Globus pallidus (tissue), 1 donor: ENCODE measurements at regions not wholly inside any gene's neighbourhood (a gene's known extent, or its start where the extent isn't known, plus 50 kb on each side); places are given as distances from the start of the nearest gene placed in this dataset.

ENCODE experiments used
- DNase-seq: peaks from one replicate; pipeline ENCODE4 v3.0.0-alpha.2; 2015; ENCODE audit warnings: low spot score

DNA sequence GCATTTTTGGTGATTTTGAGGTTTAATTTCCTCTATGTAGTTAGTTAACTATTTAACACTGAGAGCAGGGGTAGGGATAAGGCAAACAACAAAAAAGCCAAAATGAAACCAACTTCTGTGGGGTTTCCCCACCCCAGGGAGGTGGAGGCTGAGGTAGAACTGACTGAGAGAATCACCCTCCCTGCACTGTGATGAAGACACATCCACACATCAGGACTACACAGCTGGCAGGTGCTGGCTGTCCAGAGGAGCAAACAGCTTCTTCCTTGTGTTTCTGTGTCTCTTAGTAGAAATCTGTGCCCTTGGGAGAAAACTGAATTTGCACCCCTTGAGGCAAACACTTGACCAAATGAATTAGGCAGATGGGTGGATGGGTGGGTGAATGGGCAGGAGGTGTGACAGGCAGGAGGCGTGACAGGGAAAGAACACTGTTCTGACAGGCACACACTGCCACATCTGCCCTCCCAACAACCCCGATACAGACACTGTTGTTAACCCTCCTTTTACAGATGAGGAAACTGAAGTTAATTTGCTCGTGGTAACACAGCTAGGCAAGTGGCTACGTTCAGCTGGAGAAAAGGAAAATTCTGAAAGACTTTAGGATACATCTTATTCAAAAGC lies 62.9 kb upstream of the AMZ2 start:
- no peak for DNase-seq

DNA sequence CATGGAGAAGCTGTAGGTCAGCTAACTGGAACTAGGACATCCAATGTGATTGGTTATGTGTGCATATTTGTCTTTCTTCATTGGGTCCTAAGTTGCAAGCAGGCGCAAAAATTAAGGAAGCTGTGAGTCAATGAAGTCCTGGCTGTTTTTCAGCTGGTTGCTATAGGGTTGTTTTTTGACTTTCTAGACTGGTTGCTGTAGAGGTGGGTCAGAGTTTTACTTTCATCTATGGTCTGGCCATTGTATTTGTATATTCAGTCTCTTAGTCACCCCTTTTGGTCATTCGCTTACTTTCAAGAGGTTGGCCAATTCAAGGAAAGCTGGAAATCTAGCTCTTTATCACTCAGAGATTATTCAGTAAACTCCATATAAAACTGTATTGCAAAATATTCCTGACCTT lies 62.0 kb upstream of the AMZ2 start:
- DNase-seq, result no peak

DNA sequence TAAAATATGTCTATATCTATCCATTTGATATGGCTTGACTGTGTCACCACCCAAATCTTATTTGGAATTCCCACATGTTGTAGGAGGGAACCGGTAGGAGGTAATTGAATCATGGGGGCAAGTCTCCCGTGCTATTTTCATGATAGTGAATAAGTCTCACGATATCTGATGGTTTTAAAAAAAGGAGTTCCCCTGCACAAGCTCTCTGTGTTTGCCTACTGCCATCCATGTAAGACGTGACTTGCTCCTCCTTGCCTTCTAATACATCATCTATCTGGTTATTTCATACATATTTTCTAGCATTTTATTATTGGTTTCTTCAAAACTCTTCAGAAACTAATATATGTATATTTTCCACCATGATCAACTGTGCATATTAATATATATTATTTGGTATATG lies 57.3 kb upstream of the AMZ2 start:
- DNase-seq, result no peak

DNA sequence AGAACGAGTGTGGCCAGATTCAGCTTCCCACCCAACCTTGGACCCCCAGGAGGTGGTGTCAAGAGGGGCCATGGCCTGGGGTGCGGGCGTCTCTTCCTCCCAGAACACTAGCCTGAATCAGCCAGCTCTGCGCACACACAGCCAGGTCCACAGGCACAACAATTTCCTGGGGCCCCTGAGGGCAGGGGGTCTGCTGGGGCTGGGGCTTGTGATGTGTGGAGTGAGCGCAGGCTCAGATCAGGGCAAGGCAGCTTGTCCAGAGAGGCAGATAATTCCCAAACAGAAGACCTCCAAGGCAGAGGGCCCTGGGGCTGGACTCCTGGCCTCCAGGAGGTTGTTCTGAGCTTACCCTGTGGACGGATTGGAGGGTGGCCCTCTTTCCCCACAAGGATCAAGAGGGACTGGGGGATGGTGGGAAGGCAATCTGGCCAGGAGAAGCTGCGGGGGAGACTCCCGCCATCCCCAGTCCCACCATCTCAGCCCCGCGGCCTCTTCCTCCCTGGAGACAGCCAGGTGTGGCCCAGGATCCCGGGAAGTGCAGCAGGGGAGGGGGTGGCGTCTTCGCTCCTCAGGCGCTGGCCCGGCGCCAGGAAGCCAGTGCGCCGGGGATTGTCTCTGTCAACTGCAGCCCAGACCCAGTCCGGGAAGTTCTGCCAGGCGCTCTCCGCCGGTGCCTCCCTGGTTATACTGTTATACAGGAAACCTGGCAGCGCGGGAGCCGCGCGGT lies 52.0 kb upstream of the AMZ2 start:
- no peak for DNase-seq

DNA sequence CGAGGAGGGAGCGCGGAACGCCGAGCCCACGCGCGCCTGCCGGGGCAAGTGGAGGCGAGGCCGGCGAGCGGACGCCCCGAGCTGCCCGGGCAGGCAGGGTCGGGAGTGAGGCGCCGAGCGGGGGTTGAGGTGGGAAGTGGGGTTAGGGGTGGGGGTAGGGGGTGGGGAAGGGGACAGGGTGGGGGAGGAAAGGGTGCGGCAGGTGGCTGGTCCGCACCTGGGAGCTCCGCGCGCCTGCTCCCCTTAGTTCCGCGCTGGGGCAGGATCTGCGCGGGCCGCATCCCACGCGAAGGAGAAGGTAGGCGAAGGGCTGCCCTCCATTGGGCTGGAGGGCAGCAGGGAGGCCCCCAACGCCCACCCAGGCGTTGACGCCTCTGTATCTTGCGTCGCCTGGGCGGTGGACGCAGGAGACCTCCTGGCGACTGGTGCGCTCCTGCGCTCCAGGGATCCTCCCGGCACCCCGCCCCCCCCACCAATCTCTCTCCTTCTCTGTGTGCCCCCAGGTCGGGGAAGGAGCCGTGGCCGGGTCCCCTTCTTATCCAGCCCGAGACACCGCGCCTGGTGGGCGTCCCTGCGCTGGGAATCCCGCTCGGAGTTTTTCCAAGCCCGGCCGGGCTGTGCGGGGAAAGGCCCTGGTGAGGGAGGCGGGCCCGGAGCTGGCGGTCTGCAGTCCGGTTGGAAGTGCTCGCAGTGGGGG lies 51.3 kb upstream of the AMZ2 start:
- DNase-seq, result no peak

DNA sequence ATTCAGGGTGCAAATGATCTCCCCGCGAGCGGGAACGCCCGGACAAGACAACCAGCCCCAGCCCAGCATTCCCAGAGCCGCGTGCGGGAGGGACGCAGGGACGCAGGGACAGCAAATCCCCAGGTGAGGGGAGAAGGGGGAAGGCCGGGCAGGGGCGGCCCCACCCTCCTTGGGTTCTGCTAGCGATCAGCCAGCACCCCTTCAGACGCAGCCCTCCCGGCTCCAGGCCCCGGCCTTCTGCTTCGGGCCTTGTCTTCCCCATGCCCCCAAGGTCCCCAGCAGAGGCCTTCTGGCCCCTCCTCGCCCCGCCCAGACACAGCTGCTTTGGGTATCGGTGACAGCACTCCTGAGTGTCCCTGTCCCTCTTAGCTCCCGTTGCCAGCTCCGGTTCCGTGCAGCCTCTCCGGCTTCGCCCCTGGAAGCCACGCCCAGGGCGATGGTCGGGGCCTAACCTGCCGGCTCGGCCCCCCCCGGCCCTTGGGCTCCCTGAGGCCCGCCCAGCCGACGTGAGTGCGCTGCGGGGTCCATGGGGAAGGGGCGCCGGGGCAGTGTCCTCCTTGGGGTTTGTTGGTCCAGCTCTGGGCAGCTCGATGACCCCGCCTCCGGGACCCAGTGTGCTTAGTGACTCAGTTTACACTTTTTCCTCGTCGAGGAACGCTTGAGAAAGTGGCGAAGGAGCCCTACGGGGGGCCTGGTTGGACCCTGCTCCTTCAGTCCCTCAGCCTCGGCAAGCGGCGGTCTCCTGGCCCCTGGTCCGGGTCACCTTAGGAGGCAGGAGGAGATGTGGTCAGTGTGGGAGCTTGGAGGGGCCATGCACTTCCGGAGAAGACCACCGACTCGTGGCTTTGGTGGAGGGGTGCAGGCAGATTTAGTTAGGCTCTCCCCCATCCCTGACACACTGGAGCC lies 50.5 kb upstream of the AMZ2 start:
- no peak for DNase-seq

DNA sequence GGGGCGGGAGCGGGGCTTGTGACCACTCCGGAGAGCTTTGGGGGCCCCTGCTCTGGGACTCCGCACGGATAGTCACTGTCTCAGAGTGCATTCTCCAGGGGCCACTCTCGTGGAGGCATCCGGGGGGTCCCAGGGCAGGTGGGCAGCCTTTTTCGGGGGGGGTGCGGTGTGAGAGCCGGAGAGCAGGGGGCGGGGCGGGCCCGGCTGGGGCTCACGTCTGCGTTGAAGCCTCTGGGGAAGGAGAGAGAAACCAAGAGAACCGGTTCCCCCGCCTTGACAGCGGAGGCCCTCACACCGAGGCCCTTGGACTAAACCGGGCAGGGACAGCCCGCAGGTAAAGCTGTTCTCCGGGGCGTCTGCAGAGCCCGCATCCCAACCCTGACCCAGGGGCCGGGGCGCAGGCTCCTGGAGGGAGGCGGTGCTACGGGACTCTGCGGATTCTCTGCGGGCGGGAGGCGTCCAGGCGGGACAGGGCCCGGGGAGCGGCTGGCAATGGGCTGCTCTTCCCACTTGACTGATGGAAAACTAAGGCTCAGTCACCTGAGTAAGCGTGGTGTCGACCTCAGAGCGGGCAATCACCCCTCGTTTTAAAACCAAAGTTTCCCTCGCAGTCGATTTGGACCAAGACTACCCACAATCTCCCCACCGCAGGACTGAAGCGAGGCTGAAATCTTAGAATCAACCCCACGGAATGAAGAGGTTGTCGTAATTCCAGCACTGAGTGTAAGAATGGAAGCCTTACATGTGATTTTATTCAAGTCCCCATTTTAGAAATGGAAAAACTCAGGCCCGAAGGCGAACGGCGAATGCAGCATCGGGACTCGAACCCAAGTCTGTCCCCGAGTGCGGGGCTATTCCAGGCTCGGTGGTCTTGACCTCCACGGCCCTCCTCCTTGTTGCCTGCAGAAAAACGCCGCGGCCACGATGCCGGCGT lies 49.6 kb upstream of the AMZ2 start:
- no peak for DNase-seq
